OCI-LY1 (cell line): ENCODE measurements at regions not wholly inside any gene's neighbourhood (a gene's known extent, or its start where the extent isn't known, plus 50 kb on each side); places are given as distances from the start of the nearest gene placed in this dataset.

Source experiments
- H2AFZ ChIP-seq: fragments of 200-600 bp; sonication (generic), shearing (Covaris generic); 2 replicates; pipeline ENCODE4 v1.6.0; 2014; ENCODE audit warnings: antibody characterized with exemption, mild to moderate bottlenecking, low read length
- H3F3A ChIP-seq: fragments of 200-600 bp; sonication (generic), shearing (Covaris generic); 2 replicates; pipeline ENCODE4 v1.6.0; 2014; ENCODE audit warnings: mild to moderate bottlenecking, antibody characterized with exemption, low read length, moderate library complexity; ENCODE audit not compliant: insufficient read depth
- H3K27ac ChIP-seq: fragments of 200-600 bp; sonication (generic); 2 replicates; pipeline ENCODE4 v1.5.1; 2014; ENCODE audit warnings: low read length, mixed run types, mild to moderate bottlenecking, low read depth; ENCODE audit not compliant: poor library complexity, severe bottlenecking
- H3K27me3 ChIP-seq: fragments of 200-600 bp; sonication (generic); 2 replicates; pipeline ENCODE4 v1.6.0; 2014; ENCODE audit warnings: antibody characterized with exemption, mild to moderate bottlenecking, low read length, moderate library complexity; ENCODE audit not compliant: insufficient read depth
- H3K36me3 ChIP-seq: fragments of 200-600 bp; sonication (generic); 2 replicates; pipeline ENCODE4 v1.6.1; 2014; ENCODE audit warnings: mild to moderate bottlenecking, antibody characterized with exemption, low read length, moderate library complexity, mixed read lengths; ENCODE audit not compliant: insufficient read depth
- H3K4me1 ChIP-seq: fragments of 200-600 bp; sonication (generic); 2 replicates; pipeline ENCODE4 v1.5.1; 2014; ENCODE audit warnings: mild to moderate bottlenecking, low read length, moderate library complexity; ENCODE audit not compliant: insufficient read depth, severe bottlenecking
- H3K4me2 ChIP-seq: fragments of 200-600 bp; sonication (generic), shearing (Covaris generic); 2 replicates; pipeline ENCODE4 v1.6.1; 2014; ENCODE audit warnings: low read length
- H3K4me3 ChIP-seq: fragments of 200-600 bp; sonication (generic); 2 replicates; pipeline ENCODE4 v1.5.1; 2014; ENCODE audit warnings: low read length, low read depth, mild to moderate bottlenecking, mixed read lengths; ENCODE audit not compliant: poor library complexity, severe bottlenecking
- H3K79me2 ChIP-seq: fragments of 200-600 bp; shearing (Covaris generic); 2 replicates; pipeline ENCODE4 v1.6.1; 2016; ENCODE audit warnings: mixed run types, low read length, mixed read lengths; ENCODE audit not compliant: insufficient read depth
- H3K9ac ChIP-seq: fragments of 200-600 bp; sonication (generic), shearing (Covaris generic); 2 replicates; pipeline ENCODE4 v1.6.1; 2014; ENCODE audit warnings: mild to moderate bottlenecking, low read length, mixed read lengths
- H3K9me2 ChIP-seq: fragments of 200-600 bp; sonication (generic), shearing (Covaris generic); 2 replicates; pipeline ENCODE4 v1.6.1; 2014; ENCODE audit warnings: low read depth, mild to moderate bottlenecking, low read length, mixed read lengths
- H3K9me3 ChIP-seq: fragments of 200-600 bp; shearing (Covaris generic); 2 replicates; pipeline ENCODE4 v1.6.1; 2014; ENCODE audit warnings: low read length, mixed read lengths
- H4K20me1 ChIP-seq: fragments of 200-600 bp; sonication (generic), shearing (Covaris generic); 2 replicates; pipeline ENCODE4 v1.6.0; 2016; ENCODE audit warnings: mild to moderate bottlenecking, low read length; ENCODE audit not compliant: insufficient read depth
- CTCF ChIP-seq: fragments of 200-600 bp; sonication (generic), shearing (Covaris generic); IDR thresholded peaks from 2 replicates; pipeline ENCODE4 v1.5.1; 2017; ENCODE audit warnings: mild to moderate bottlenecking, antibody characterized with exemption, low read length, moderate library complexity, mixed read lengths
- EZH2 ChIP-seq: fragments of 200-600 bp; sonication (generic), shearing (Covaris generic); IDR thresholded peaks from 2 replicates; pipeline ENCODE4 v1.8.0; 2017; ENCODE audit warnings: borderline replicate concordance, mixed run types, mild to moderate bottlenecking, antibody characterized with exemption, low read length, moderate library complexity, mixed read lengths

GRCh38 chr3:110139048-110139447, 801.7 kb upstream of the DPPA4 start:
- Histone ChIP-seq H3K4me1 (no peaks in the 10 kb centered on the region), H3K27ac (no peak overlapping the region), H3K9me2 (no peaks in the 10 kb centered on the region), H2AFZ (no peak overlapping the region), H3K36me3 (no peaks in the 10 kb centered on the region), H3K27me3 (no peaks in the 10 kb centered on the region), H3F3A (no peaks in the 10 kb centered on the region), H4K20me1 (no peaks in the 10 kb centered on the region), H3K79me2 (no peaks in the 10 kb centered on the region), H3K9ac (no peak overlapping the region), H3K4me3 (no peak overlapping the region), H3K9me3 (no peaks in the 10 kb centered on the region), H3K4me2 (no peak overlapping the region)
- TF ChIP-seq CTCF (no peak), EZH2 (no peak)

- H4K20me1 ChIP-seq = no peaks in the 10 kb centered on the region
- no peaks in the 10 kb centered on the region for H3K9me2 ChIP-seq
- H3K36me3 ChIP-seq = no peaks in the 10 kb centered on the region
- H2AFZ ChIP-seq = no peak overlapping the region
- H3K79me2 ChIP-seq = no peaks in the 10 kb centered on the region
- no peak overlapping the region for H3K4me3 ChIP-seq
- TF ChIP-seq EZH2 (no peak), CTCF (no peak)
- no peaks in the 10 kb centered on the region for H3K9me3 ChIP-seq
- H3K4me1 ChIP-seq = no peaks in the 10 kb centered on the region
- H3K27ac ChIP-seq = no peak overlapping the region
- H3K27me3 ChIP-seq = no peaks in the 10 kb centered on the region
- no peak overlapping the region for H3K4me2 ChIP-seq
- H3K9ac ChIP-seq = no peak overlapping the region
- H3F3A ChIP-seq = no peaks in the 10 kb centered on the region
These were observed 802.5 kb upstream of the DPPA4 start for GRCh38 chr3:110139821-110140220.

GRCh38 chr3:110149763-110150162, 812.4 kb upstream of the DPPA4 start:
- Histone ChIP-seq H3F3A (no peaks in the 10 kb centered on the region), H2AFZ (no peak overlapping the region)
- TF ChIP-seq CTCF (no peak), EZH2 (no peak)

More at GRCh38 chr3:110149763-110150162, 812.4 kb upstream of the DPPA4 start:
- Histone ChIP-seq H3K9ac (no peak overlapping the region), H3K79me2 (no peaks in the 10 kb centered on the region), H3K9me3 (no peaks in the 10 kb centered on the region), H3K27me3 (no peaks in the 10 kb centered on the region), H3K27ac (no peak overlapping the region), H3K4me1 (no peaks in the 10 kb centered on the region), H3K4me3 (no peak overlapping the region), H4K20me1 (no peaks in the 10 kb centered on the region), H3K36me3 (no peaks in the 10 kb centered on the region), H3K9me2 (no peaks in the 10 kb centered on the region), H3K4me2 (no peak overlapping the region)
